ENCODE measurements at regions not wholly inside any gene's neighbourhood (a gene's known extent, or its start where the extent isn't known, plus 50 kb on each side); places are given as distances from the start of the nearest gene placed in this dataset.

GRCh38 chr5:125046838-125047237, 300.4 kb upstream of the ZNF608 start:
- no peak for TF ChIP-seq POLR2AphosphoS5 (IDR thresholded peaks at IDR 0.05; ENCODE audit: low read depth, low read length)
- TF ChIP-seq POLR2A (IDR thresholded peaks at IDR 0.05; ENCODE audit: low read depth, low read length) = no peak
- TF ChIP-seq TAF1 (IDR thresholded peaks at IDR 0.05; ENCODE audit: borderline replicate concordance, low read depth, low read length) = no peak

All from GM12892 (cell line).